ENCODE measurements at regions not wholly inside any gene's neighbourhood (a gene's known extent, or its start where the extent isn't known, plus 50 kb on each side); places are given as distances from the start of the nearest gene placed in this dataset.

DNA sequence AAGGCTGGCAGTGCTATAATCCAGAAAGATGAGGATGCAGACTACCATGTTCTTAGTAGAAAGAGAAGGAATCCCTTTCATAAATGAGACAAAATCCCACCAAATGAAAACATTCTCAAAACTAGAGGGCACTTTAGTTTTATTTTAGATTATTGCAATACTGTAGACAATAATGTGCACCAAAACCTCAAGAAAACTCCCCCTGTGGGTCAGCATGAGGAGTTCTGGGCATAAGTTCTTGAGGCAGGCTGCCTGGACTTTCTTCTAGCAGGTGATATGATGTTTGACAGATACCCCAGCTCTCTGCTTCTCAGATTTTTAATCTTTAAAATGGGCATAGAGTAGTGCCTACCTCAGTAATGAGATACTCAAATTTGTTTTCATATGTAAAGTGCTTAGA, 196.3 kb upstream of the CTNND2 start:
- Histone ChIP-seq H3K27me3 (ENCODE audit: control insufficient read depth in 3 of 3, insufficient read depth in 3 of 3, low read length in 2 of 3) (no peaks in the 10 kb centered on the region), H3K27ac (ENCODE audit: low read depth in 1 of 2, low read length in 1 of 2) (no peak overlapping the region), H3K4me3 (no peak overlapping the region), H3K9me3 (ENCODE audit: control insufficient read depth in 4 of 4, insufficient read depth in 3 of 4, low read length in 3 of 4) (peaks cover 0 to 2% (median 0%) of the 10 kb centered on the region in 4 donors), H3K36me3 (ENCODE audit: control insufficient read depth in 4 of 4, insufficient read depth in 4 of 4, low read length in 4 of 4) (no peaks in the 10 kb centered on the region), H3K9ac (ENCODE audit: insufficient read depth in 1 of 2, low read length in 2 of 2) (no peak overlapping the region), H3K4me1 (ENCODE audit: control insufficient read depth in 5 of 5, insufficient read depth in 5 of 5, low read length in 5 of 5) (no peaks in the 10 kb centered on the region)
- TF ChIP-seq, protein P1, sequence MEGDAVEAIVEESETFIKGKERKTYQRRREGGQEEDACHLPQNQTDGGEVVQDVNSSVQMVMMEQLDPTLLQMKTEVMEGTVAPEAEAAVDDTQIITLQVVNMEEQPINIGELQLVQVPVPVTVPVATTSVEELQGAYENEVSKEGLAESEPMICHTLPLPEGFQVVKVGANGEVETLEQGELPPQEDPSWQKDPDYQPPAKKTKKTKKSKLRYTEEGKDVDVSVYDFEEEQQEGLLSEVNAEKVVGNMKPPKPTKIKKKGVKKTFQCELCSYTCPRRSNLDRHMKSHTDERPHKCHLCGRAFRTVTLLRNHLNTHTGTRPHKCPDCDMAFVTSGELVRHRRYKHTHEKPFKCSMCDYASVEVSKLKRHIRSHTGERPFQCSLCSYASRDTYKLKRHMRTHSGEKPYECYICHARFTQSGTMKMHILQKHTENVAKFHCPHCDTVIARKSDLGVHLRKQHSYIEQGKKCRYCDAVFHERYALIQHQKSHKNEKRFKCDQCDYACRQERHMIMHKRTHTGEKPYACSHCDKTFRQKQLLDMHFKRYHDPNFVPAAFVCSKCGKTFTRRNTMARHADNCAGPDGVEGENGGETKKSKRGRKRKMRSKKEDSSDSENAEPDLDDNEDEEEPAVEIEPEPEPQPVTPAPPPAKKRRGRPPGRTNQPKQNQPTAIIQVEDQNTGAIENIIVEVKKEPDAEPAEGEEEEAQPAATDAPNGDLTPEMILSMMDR (IDR thresholded peaks at IDR 0.05; ENCODE audit: control extremely low read depth, extremely low read depth): no peak
- ATAC-seq (ENCODE audit: insufficient read depth, low FRiP score) (no peak), DNase-seq (no peak)

DNA sequence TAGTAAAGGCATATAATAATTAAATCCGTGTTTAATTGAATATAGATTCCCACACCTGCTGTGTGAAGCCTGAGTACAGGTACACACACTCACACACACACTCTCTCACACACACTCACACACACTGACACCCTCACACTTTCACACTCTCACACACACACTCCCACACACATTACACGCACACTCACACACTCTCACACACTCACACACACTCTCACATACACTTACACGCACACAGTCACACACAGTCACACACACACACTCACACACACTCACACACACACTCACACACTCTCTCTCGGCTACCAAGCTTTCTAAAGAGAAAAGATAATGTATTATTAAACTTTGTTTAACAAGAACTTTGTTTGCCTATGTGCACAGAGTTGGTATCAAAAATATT, 195.1 kb upstream of the CTNND2 start:
- 60 to 78% methylated on average over 4 of the region's 4 CpGs for WGBS, 2 donors
- H3K4me3 ChIP-seq: no peak overlapping the region

DNA sequence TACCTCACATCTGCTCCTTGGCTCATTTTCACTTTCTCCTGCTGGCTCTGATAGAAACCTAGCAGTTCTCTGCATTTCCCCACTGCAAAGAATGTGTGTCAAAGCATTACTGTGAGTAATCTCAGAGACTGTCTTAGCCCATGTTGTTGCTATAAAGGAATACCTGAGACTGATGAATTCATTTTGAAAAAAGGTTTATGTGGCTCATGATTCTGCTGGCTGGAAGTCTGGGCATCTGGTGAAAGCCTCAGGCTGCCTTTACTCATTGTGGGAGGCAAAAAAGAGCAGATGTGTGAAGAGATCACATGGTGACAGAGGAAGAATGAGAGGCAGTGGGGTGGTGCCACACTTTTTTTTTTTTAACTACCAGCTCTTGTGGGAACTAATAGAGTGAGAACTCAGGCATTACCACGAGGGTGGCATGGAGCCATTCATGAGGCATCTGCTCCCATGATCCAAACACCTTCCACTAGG, 191.6 kb upstream of the CTNND2 start:
- no peak overlapping the region for H3K9ac ChIP-seq (ENCODE audit: insufficient read depth in 1 of 2, low read length in 2 of 2)
- peaks cover 0 to 2% (median 0%) of the 10 kb centered on the region in 4 donors for H3K9me3 ChIP-seq (ENCODE audit: control insufficient read depth in 4 of 4, insufficient read depth in 3 of 4, low read length in 3 of 4)
- H3K27me3 ChIP-seq (ENCODE audit: control insufficient read depth in 3 of 3, insufficient read depth in 3 of 3, low read length in 2 of 3): no peaks in the 10 kb centered on the region
- ATAC-seq (ENCODE audit: insufficient read depth, low FRiP score) (no peak), DNase-seq (no peak)
- no peaks in the 10 kb centered on the region for H3K36me3 ChIP-seq (ENCODE audit: control insufficient read depth in 4 of 4, insufficient read depth in 4 of 4, low read length in 4 of 4)
- H3K27ac ChIP-seq (ENCODE audit: low read depth in 1 of 2, low read length in 1 of 2): no peak overlapping the region
- no peak overlapping the region for H3K4me3 ChIP-seq
- TF ChIP-seq, protein P1 (IDR thresholded peaks at IDR 0.05; ENCODE audit: control extremely low read depth, extremely low read depth): no peak
- no peaks in the 10 kb centered on the region for H3K4me1 ChIP-seq (ENCODE audit: control insufficient read depth in 5 of 5, insufficient read depth in 5 of 5, low read length in 5 of 5)
- 53 to 56% methylated on average over 1 of the region's 1 CpG for WGBS, 2 donors

More for the DNA sequence above, 195.1 kb upstream of the CTNND2 start:
- H3K36me3 ChIP-seq (ENCODE audit: control insufficient read depth in 4 of 4, insufficient read depth in 4 of 4, low read length in 4 of 4): no peaks in the 10 kb centered on the region
- no peak for ATAC-seq (ENCODE audit: insufficient read depth, low FRiP score)
- no peaks in the 10 kb centered on the region for H3K4me1 ChIP-seq (ENCODE audit: control insufficient read depth in 5 of 5, insufficient read depth in 5 of 5, low read length in 5 of 5)
- DNase-seq: no peak
- peaks cover 0 to 2% (median 0%) of the 10 kb centered on the region in 4 donors for H3K9me3 ChIP-seq (ENCODE audit: control insufficient read depth in 4 of 4, insufficient read depth in 3 of 4, low read length in 3 of 4)
- no peak overlapping the region for H3K27ac ChIP-seq (ENCODE audit: low read depth in 1 of 2, low read length in 1 of 2)
- no peaks in the 10 kb centered on the region for H3K27me3 ChIP-seq (ENCODE audit: control insufficient read depth in 3 of 3, insufficient read depth in 3 of 3, low read length in 2 of 3)
- TF ChIP-seq, protein P1 (IDR thresholded peaks at IDR 0.05; ENCODE audit: control extremely low read depth, extremely low read depth): no peak
- no peak overlapping the region for H3K9ac ChIP-seq (ENCODE audit: insufficient read depth in 1 of 2, low read length in 2 of 2)

DNA sequence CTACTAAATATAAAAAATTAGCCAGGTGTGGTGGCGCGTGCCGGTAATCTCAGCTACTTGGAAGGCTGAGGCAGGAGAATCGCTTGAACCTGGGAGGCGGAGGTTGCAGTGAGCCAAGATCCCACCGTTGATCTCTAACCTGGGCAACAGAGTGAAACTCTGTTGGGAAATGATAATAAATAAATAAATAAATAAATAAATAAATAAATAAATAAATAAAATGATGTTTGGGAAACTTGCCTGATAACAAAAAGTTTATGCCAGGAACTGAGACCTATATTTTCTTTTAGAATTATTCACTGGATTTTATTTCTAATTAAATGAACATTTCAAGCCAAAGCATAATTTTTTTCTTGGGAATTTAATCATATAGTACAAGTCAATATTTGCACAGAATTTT, 189.3 kb upstream of the CTNND2 start:
- Histone ChIP-seq H3K9me3 (ENCODE audit: control insufficient read depth in 4 of 4, insufficient read depth in 3 of 4, low read length in 3 of 4) (peaks cover 0 to 2% (median 0%) of the 10 kb centered on the region in 4 donors), H3K36me3 (ENCODE audit: control insufficient read depth in 4 of 4, insufficient read depth in 4 of 4, low read length in 4 of 4) (no peaks in the 10 kb centered on the region), H3K4me1 (ENCODE audit: control insufficient read depth in 5 of 5, insufficient read depth in 5 of 5, low read length in 5 of 5) (no peaks in the 10 kb centered on the region), H3K27me3 (ENCODE audit: control insufficient read depth in 3 of 3, insufficient read depth in 3 of 3, low read length in 2 of 3) (no peaks in the 10 kb centered on the region), H3K27ac (ENCODE audit: low read depth in 1 of 2, low read length in 1 of 2) (no peak overlapping the region), H3K4me3 (no peak overlapping the region), H3K9ac (ENCODE audit: insufficient read depth in 1 of 2, low read length in 2 of 2) (no peak overlapping the region)
- no peak for ATAC-seq (ENCODE audit: insufficient read depth, low FRiP score)
- no peak for DNase-seq
- 97% methylated on average over 6 of the region's 6 CpGs for WGBS, 2 donors
- TF ChIP-seq, protein P1 (IDR thresholded peaks at IDR 0.05; ENCODE audit: control extremely low read depth, extremely low read depth): no peak

Measured in lung (tissue), 11 donors.